H9 (cell line): ENCODE measurements at regions not wholly inside any gene's neighbourhood (a gene's known extent, or its start where the extent isn't known, plus 50 kb on each side); places are given as distances from the start of the nearest gene placed in this dataset.

ENCODE experiments used
- DNase-seq: peaks from one replicate; pipeline ENCODE4 v3.0.0-alpha.2; 2017
- H2AFZ ChIP-seq: one replicate; pipeline ENCODE4 v1.6.1; 2013; ENCODE audit warnings: mild to moderate bottlenecking, low read length, control low read depth, moderate library complexity
- H2AK5ac ChIP-seq: 2 replicates; pipeline ENCODE4 v1.6.1; 2013; ENCODE audit warnings: low read length, control low read depth, mixed read lengths; ENCODE audit not compliant: insufficient read length
- H2BK120ac ChIP-seq: one replicate; pipeline ENCODE4 v1.6.1; 2013; ENCODE audit warnings: low read depth, mild to moderate bottlenecking, low read length, control low read depth, inconsistent platforms; ENCODE audit not compliant: poor library complexity, severe bottlenecking
- H2BK12ac ChIP-seq: 2 replicates; pipeline ENCODE4 v1.6.1; 2013; ENCODE audit warnings: low read length, control low read depth, mixed read lengths, low read depth; ENCODE audit not compliant: insufficient read length
- H2BK15ac ChIP-seq: 2 replicates; pipeline ENCODE4 v1.6.1; 2013; ENCODE audit warnings: low read depth, low read length, control low read depth
- H2BK20ac ChIP-seq: one replicate; pipeline ENCODE4 v1.6.1; 2013; ENCODE audit warnings: low read depth, mild to moderate bottlenecking, low read length, control low read depth, inconsistent platforms; ENCODE audit not compliant: poor library complexity, severe bottlenecking
- H2BK5ac ChIP-seq: 2 replicates; pipeline ENCODE4 v1.6.1; 2013; ENCODE audit warnings: low read length, control low read depth, mixed read lengths; ENCODE audit not compliant: insufficient read length
- H3K14ac ChIP-seq: 2 replicates; pipeline ENCODE4 v1.6.1; 2013; ENCODE audit warnings: low read length, control low read depth; ENCODE audit not compliant: insufficient read depth
- H3K18ac ChIP-seq: 2 replicates; pipeline ENCODE4 v1.6.1; 2013; ENCODE audit warnings: low read depth, mild to moderate bottlenecking, mixed read lengths, low read length, control low read depth; ENCODE audit not compliant: insufficient read length
- H3K23ac ChIP-seq: 2 replicates; pipeline ENCODE4 v1.6.1; 2013; ENCODE audit warnings: low read length, control low read depth, mixed read lengths, low read depth; ENCODE audit not compliant: insufficient read length
- H3K23me2 ChIP-seq: 2 replicates; pipeline ENCODE4 v1.6.1; 2013; ENCODE audit warnings: low read depth, mild to moderate bottlenecking, mixed read lengths, low read length, control low read depth; ENCODE audit not compliant: insufficient read length, poor library complexity, severe bottlenecking
- H3K27ac ChIP-seq: 2 replicates; pipeline ENCODE4 v1.5.1; 2013; ENCODE audit warnings: low read length, control low read depth, mixed read lengths, low read depth; ENCODE audit not compliant: insufficient read length
- H3K27me3 ChIP-seq: 2 replicates; pipeline ENCODE4 v1.6.1; 2013; ENCODE audit warnings: low read length, control low read depth, inconsistent platforms; ENCODE audit not compliant: insufficient read depth
- H3K4ac ChIP-seq: 2 replicates; pipeline ENCODE4 v1.6.1; 2013; ENCODE audit warnings: low read depth, mild to moderate bottlenecking, control low read depth, inconsistent platforms, low read length, moderate library complexity
- H3K4me1 ChIP-seq: 2 replicates; pipeline ENCODE4 v1.6.1; 2013; ENCODE audit warnings: low read length, control low read depth, inconsistent platforms; ENCODE audit not compliant: insufficient read depth
- H3K4me2 ChIP-seq: 2 replicates; pipeline ENCODE4 v1.6.1; 2013; ENCODE audit warnings: low read length, control low read depth, mixed read lengths; ENCODE audit not compliant: insufficient read length, insufficient read depth
- H3K56ac ChIP-seq: 2 replicates; pipeline ENCODE4 v1.6.1; 2013; ENCODE audit warnings: low read depth, mild to moderate bottlenecking, mixed read lengths, low read length, control low read depth; ENCODE audit not compliant: insufficient read length
- H3K79me1 ChIP-seq: 2 replicates; pipeline ENCODE4 v1.6.1; 2013; ENCODE audit warnings: low read depth, mild to moderate bottlenecking, moderate library complexity, low read length, control low read depth, inconsistent platforms; ENCODE audit not compliant: insufficient read depth, poor library complexity, severe bottlenecking
- H3K79me2 ChIP-seq: 2 replicates; pipeline ENCODE4 v1.6.1; 2013; ENCODE audit warnings: low read length, control low read depth, inconsistent platforms; ENCODE audit not compliant: insufficient read depth
- H3K9ac ChIP-seq: 2 replicates; pipeline ENCODE4 v1.6.1; 2013; ENCODE audit warnings: low read length, control low read depth, mixed read lengths; ENCODE audit not compliant: insufficient read length; ENCODE audit errors: extremely low read depth
- H3K9me3 ChIP-seq: one replicate; pipeline ENCODE4 v1.6.1; 2013; ENCODE audit warnings: low read depth, low read length, inconsistent platforms; ENCODE audit not compliant: control insufficient read depth
- H3T11ph ChIP-seq: one replicate; pipeline ENCODE4 v1.6.1; 2013; ENCODE audit warnings: mild to moderate bottlenecking, low read length, control low read depth, inconsistent platforms
- H4K20me1 ChIP-seq: one replicate; pipeline ENCODE4 v1.6.1; 2013; ENCODE audit not compliant: control insufficient read depth, insufficient read length, insufficient read depth
- H4K5ac ChIP-seq: 2 replicates; pipeline ENCODE4 v1.6.1; 2013; ENCODE audit warnings: low read depth, mild to moderate bottlenecking, mixed read lengths, low read length, control low read depth; ENCODE audit not compliant: insufficient read length
- H4K8ac ChIP-seq: replicated peaks from 2 replicates; pipeline ENCODE4 v1.6.1; 2013; ENCODE audit warnings: low read length, control low read depth, mixed read lengths, low read depth; ENCODE audit not compliant: insufficient read length
- H4K91ac ChIP-seq: 2 replicates; pipeline ENCODE4 v1.6.1; 2013; ENCODE audit warnings: low read depth, mild to moderate bottlenecking, moderate library complexity, mixed read lengths, low read length, control low read depth; ENCODE audit not compliant: insufficient read length
- H3K27ac Mint-ChIP-seq, 3 experiments: 2 replicates in 2 of 3; 3 replicates in 1 of 3; pipeline ENCODE4 v1.8.0; 2020 to 2021; ENCODE audit warnings: mixed read lengths in 3 of 3, mild to moderate bottlenecking in 1 of 3, moderate library complexity in 1 of 3
- H3K27me3 Mint-ChIP-seq: 2 replicates; pipeline ENCODE4 v1.8.0; 2021; ENCODE audit warnings: low read depth, mild to moderate bottlenecking, moderate library complexity, mixed read lengths
- H3K36me3 Mint-ChIP-seq, 3 experiments: 2 replicates in 2 of 3; 3 replicates in 1 of 3; pipeline ENCODE4 v1.8.0; 2020 to 2021; ENCODE audit warnings: low read depth in 3 of 3, mixed read lengths in 3 of 3; ENCODE audit not compliant: insufficient read depth in 1 of 3
- H3K4me1 Mint-ChIP-seq, 2 experiments: 2 replicates each; pipeline ENCODE4 v1.8.0; 2020; ENCODE audit warnings: mixed read lengths in 2 of 2
- H3K4me3 Mint-ChIP-seq, 2 experiments: 2 replicates in 1 of 2; 3 replicates in 1 of 2; pipeline ENCODE4 v1.8.0; 2020 to 2021; ENCODE audit warnings: mild to moderate bottlenecking in 2 of 2, mixed read lengths in 2 of 2, moderate library complexity in 1 of 2
- H3K9me3 Mint-ChIP-seq, 2 experiments: 2 replicates in 1 of 2; 3 replicates in 1 of 2; pipeline ENCODE4 v1.8.0; 2020; ENCODE audit warnings: mild to moderate bottlenecking in 2 of 2, mixed read lengths in 2 of 2, moderate library complexity in 1 of 2
- CTCF ChIP-seq: fragments of 200-600 bp; sonication (generic); conservative IDR thresholded peaks from 3 replicates; pipeline ENCODE4 v1.8.0; 2021; ENCODE audit warnings: antibody characterized with exemption, mild to moderate bottlenecking
- WGBS: extraction: QIAGEN DNeasy Blood & Tissue Kit; methylation state at CpG from one replicate; pipeline ENCODE4 v1.1.7; 2013; ENCODE audit warnings: missing lambda C conversion rate, low lambda C conversion rate, mixed read lengths; ENCODE audit not compliant: insufficient read length; ENCODE audit errors: extremely low coverage; 5-methylcytosine and 5-hydroxymethylcytosine counted together

GRCh38 chr6:103629613-103630012 is 1230.1 kb downstream of the HACE1 start:
- H2BK15ac ChIP-seq: no peak overlapping the region
- H2AK5ac ChIP-seq: no peak overlapping the region
- DNase-seq: no peak
- no peak overlapping the region for H2BK12ac ChIP-seq
- H3K4me1 ChIP-seq: no peaks in the 10 kb centered on the region
- H3K14ac ChIP-seq: no peak overlapping the region
- Mint-ChIP-seq H3K4me3 (no peak overlapping the region), H3K27me3 (no peaks in the 10 kb centered on the region), H3K36me3 (no peaks in the 10 kb centered on the region), H3K27ac (no peak overlapping the region), H3K4me1 (no peaks in the 10 kb centered on the region), H3K9me3 (no peaks in the 10 kb centered on the region)
- no peaks in the 10 kb centered on the region for H3K23me2 ChIP-seq
- H3K79me2 ChIP-seq: no peaks in the 10 kb centered on the region
- no peaks in the 10 kb centered on the region for H4K20me1 ChIP-seq
- no peak overlapping the region for H2AFZ ChIP-seq
- no CpG with 5 or more reads among the region's 1 CpG for WGBS
- no peak overlapping the region for H3K56ac ChIP-seq
- H3K27ac ChIP-seq: no peak overlapping the region
- no peak overlapping the region for H3K18ac ChIP-seq
- H3K9me3 ChIP-seq: no peaks in the 10 kb centered on the region
- no peak overlapping the region for H2BK20ac ChIP-seq
- H3K4me2 ChIP-seq: no peak overlapping the region
- H4K5ac ChIP-seq: no peak overlapping the region
- no peaks in the 10 kb centered on the region for H3K27me3 ChIP-seq
- H2BK120ac ChIP-seq: no peak overlapping the region
- no peak for TF ChIP-seq CTCF
- no peak overlapping the region for H3K9ac ChIP-seq
- H4K91ac ChIP-seq: no peak overlapping the region
- no peak overlapping the region for H3K23ac ChIP-seq
- no peak overlapping the region for H4K8ac ChIP-seq
- no peaks in the 10 kb centered on the region for H3K79me1 ChIP-seq
- H2BK5ac ChIP-seq: no peak overlapping the region
- no peak overlapping the region for H3K4ac ChIP-seq
- no peak overlapping the region for H3T11ph ChIP-seq
